ENCODE measurements at regions not wholly inside any gene's neighbourhood (a gene's known extent, or its start where the extent isn't known, plus 50 kb on each side); places are given as distances from the start of the nearest gene placed in this dataset.
A peak's percentile ranks its signal among the peaks of the same experiment; 100 is the strongest.

GRCh38 chr9:116005205-116005604, 148.4 kb upstream of the PAPPA start:
- DNase-seq = no peak

- no peak for DNase-seq
Observed at GRCh38 chr9:116007824-116008223, 145.8 kb upstream of the PAPPA start.

GRCh38 chr9:116008278-116008677, 145.3 kb upstream of the PAPPA start:
- DNase-seq = no peak

GRCh38 chr9:116009420-116009819, 144.2 kb upstream of the PAPPA start:
- DNase-seq = no peak

- DNase-seq = no peak
Observed at GRCh38 chr9:116015855-116016254, 137.7 kb upstream of the PAPPA start.

GRCh38 chr9:116020146-116020545, 133.4 kb upstream of the PAPPA start:
- DNase-seq = peak; percentile 32

GRCh38 chr9:116020801-116021200, 132.8 kb upstream of the PAPPA start:
- peak; percentile 36 for DNase-seq

- peak; percentile 79 for DNase-seq
Observed at GRCh38 chr9:116027096-116027495, 126.5 kb upstream of the PAPPA start.

- DNase-seq = peak; percentile 93
Observed at GRCh38 chr9:116027511-116027910, 126.1 kb upstream of the PAPPA start.

GRCh38 chr9:116027951-116028350, 125.6 kb upstream of the PAPPA start:
- DNase-seq = peak; percentile 38

- DNase-seq = peak; percentile 60
Observed at GRCh38 chr9:116030517-116030916, 123.1 kb upstream of the PAPPA start.

- no peak for DNase-seq
Observed at GRCh38 chr9:116032683-116033440, 120.7 kb upstream of the PAPPA start.

GRCh38 chr9:116039312-116039711, 114.3 kb upstream of the PAPPA start:
- no peak for DNase-seq

GRCh38 chr9:116039893-116040292, 113.7 kb upstream of the PAPPA start:
- DNase-seq = no peak

GRCh38 chr9:116042321-116042720, 111.3 kb upstream of the PAPPA start:
- DNase-seq = no peak

GRCh38 chr9:116045083-116045482, 108.5 kb upstream of the PAPPA start:
- no peak for DNase-seq

GRCh38 chr9:116048081-116048480, 105.5 kb upstream of the PAPPA start:
- DNase-seq = no peak

GRCh38 chr9:116049456-116049855, 104.1 kb upstream of the PAPPA start:
- peak; percentile 71 for DNase-seq

- no peak for DNase-seq
Observed at GRCh38 chr9:116051528-116051927, 102.1 kb upstream of the PAPPA start.

GRCh38 chr9:116055536-116055935, 98.1 kb upstream of the PAPPA start:
- DNase-seq = peak; percentile 12

- DNase-seq = no peak
Observed at GRCh38 chr9:116057371-116057770, 96.2 kb upstream of the PAPPA start.

GRCh38 chr9:116058421-116058820, 95.2 kb upstream of the PAPPA start:
- peak; percentile 7 for DNase-seq

GRCh38 chr9:116059466-116059865, 94.1 kb upstream of the PAPPA start:
- peak; percentile 46 for DNase-seq

GRCh38 chr9:116060631-116061030, 93.0 kb upstream of the PAPPA start:
- no peak for DNase-seq

- DNase-seq = no peak
Observed at GRCh38 chr9:116061546-116062205, 91.9 kb upstream of the PAPPA start.

Measured in fibroblast of skin of right biceps (primary cell).